ENCODE measurements at regions not wholly inside any gene's neighbourhood (a gene's known extent, or its start where the extent isn't known, plus 50 kb on each side); places are given as distances from the start of the nearest gene placed in this dataset.

GRCh38 chr3:107098864-107099263, 278.4 kb upstream of the CCDC54 start:
- TF ChIP-seq POLR2A (IDR thresholded peaks at IDR 0.05): no peak
- TF ChIP-seq CTCF (IDR thresholded peaks at IDR 0.05): no peak

All from upper lobe of left lung (tissue), 4 donors.